ENCODE measurements at regions not wholly inside any gene's neighbourhood (a gene's known extent, or its start where the extent isn't known, plus 50 kb on each side); places are given as distances from the start of the nearest gene placed in this dataset.

DNA sequence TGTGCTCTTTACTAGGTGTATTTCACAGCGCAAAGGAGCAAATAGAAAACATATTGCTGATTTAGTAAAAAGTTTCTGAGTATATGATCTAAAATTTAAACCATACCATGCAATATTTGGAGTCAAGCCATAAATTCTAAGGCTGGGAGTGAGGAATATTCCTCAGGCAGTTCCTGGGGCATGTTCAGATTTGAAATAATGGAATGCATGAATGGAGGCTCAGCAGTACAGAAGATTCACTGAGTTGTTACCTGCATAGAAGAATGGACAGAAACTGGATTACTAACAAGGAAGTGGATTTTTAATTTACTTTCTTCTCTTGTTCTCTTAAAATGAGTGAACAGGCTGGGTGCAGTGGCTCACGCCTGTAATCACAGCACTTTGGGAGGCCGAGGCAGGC, 441.0 kb upstream of the MAP2 start:
- whole genome bisulfite sequencing (ENCODE audit: insufficient coverage), result 100% methylated on average over 2 of the region's 3 CpGs
- no peaks in the 10 kb centered on the region for H3K36me3 ChIP-seq (replicated peaks in 1 of 2; ENCODE audit: control extremely low read depth in 1 of 2, control insufficient read depth in 1 of 2, extremely low read depth in 1 of 2, insufficient read depth in 2 of 2, low read length in 1 of 2)
- no peaks in the 10 kb centered on the region for H3K27me3 Mint-ChIP-seq
- H3K4me1 Mint-ChIP-seq, result no peaks in the 10 kb centered on the region
- no peak overlapping the region for H3K27ac Mint-ChIP-seq
- no peaks in the 10 kb centered on the region for H3K4me1 ChIP-seq (ENCODE audit: control insufficient read depth in 2 of 2, insufficient read depth in 2 of 2, low read length in 2 of 2)
- no peak overlapping the region for H3K4me2 ChIP-seq (replicated peaks; ENCODE audit: low read depth, low read length, poor library complexity, severe bottlenecking)
- no peaks in the 10 kb centered on the region for H3K9me3 ChIP-seq (ENCODE audit: control extremely low read depth in 1 of 3, control insufficient read depth in 2 of 3, insufficient read depth in 1 of 3, low read length in 2 of 3)
- ATAC-seq (ENCODE audit: low read depth), result no peak
- ChIA-PET POLR2A (no interaction called here), CTCF (no interaction called here)
- no peak overlapping the region for H2AFZ ChIP-seq (ENCODE audit: insufficient read depth, low read depth, low read length, poor library complexity, severe bottlenecking)
- no peaks in the 10 kb centered on the region for H3K79me2 ChIP-seq (ENCODE audit: control insufficient read depth, insufficient read depth, low read length)
- no peak overlapping the region for H3K27ac ChIP-seq (ENCODE audit: low read length in 2 of 2)
- no peak overlapping the region for H3K4me3 ChIP-seq (ENCODE audit: control extremely low read depth in 1 of 5, extremely low read depth in 1 of 5, insufficient read depth in 1 of 5, low read depth in 2 of 5, low read length in 4 of 5)
- no peak overlapping the region for H3K4me3 Mint-ChIP-seq
- H3K27me3 ChIP-seq (replicated peaks in 1 of 4; ENCODE audit: control extremely low read depth in 1 of 4, control insufficient read depth in 3 of 4, insufficient read depth in 4 of 4, low read length in 3 of 4), result no peaks in the 10 kb centered on the region
- TF ChIP-seq, protein P1, sequence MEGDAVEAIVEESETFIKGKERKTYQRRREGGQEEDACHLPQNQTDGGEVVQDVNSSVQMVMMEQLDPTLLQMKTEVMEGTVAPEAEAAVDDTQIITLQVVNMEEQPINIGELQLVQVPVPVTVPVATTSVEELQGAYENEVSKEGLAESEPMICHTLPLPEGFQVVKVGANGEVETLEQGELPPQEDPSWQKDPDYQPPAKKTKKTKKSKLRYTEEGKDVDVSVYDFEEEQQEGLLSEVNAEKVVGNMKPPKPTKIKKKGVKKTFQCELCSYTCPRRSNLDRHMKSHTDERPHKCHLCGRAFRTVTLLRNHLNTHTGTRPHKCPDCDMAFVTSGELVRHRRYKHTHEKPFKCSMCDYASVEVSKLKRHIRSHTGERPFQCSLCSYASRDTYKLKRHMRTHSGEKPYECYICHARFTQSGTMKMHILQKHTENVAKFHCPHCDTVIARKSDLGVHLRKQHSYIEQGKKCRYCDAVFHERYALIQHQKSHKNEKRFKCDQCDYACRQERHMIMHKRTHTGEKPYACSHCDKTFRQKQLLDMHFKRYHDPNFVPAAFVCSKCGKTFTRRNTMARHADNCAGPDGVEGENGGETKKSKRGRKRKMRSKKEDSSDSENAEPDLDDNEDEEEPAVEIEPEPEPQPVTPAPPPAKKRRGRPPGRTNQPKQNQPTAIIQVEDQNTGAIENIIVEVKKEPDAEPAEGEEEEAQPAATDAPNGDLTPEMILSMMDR (IDR thresholded peaks at IDR 0.05), result no peak
- TF ChIP-seq EZH2 (IDR thresholded peaks at IDR 0.05; ENCODE audit: borderline replicate concordance, insufficient read depth, low read depth, low read length, poor library complexity, severe bottlenecking), result no peak
- intact Hi-C loops (cut with micrococcal nuclease), result no loop called here
- no peak overlapping the region for H3K9ac ChIP-seq (ENCODE audit: low read length)
- no peak for DNase-seq
- no peaks in the 10 kb centered on the region for H4K20me1 ChIP-seq (ENCODE audit: control insufficient read depth, insufficient read depth, low read length, poor library complexity, severe bottlenecking)
- no peaks in the 10 kb centered on the region for H3K9me3 Mint-ChIP-seq (ENCODE audit: insufficient read depth)

DNA sequence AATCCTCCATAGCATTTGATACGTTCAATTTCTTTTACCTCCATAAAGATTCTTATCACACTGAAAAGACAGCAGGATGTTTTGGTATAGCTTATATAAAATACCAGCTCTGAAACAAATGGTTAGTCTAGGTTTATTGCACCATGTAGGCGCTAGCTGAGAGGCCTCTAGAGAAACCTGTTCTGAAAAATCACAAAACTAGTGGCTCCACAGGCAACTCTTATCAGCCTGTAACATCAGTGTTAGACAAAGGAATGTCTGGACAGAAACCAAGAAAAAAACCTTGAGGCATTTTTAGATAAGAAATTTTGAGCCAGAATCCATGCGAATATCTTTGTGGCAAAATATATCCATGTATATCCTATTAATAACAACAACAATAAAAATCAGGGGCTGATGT, 440.4 kb upstream of the MAP2 start:
- no peak overlapping the region for H3K4me2 ChIP-seq (replicated peaks; ENCODE audit: low read depth, low read length, poor library complexity, severe bottlenecking)
- WGBS (ENCODE audit: insufficient coverage), result no CpG with 5 or more reads among the region's 3 CpGs
- H3K9ac ChIP-seq (ENCODE audit: low read length), result no peak overlapping the region
- no peaks in the 10 kb centered on the region for H3K27me3 Mint-ChIP-seq
- ATAC-seq (ENCODE audit: low read depth) (no peak), DNase-seq (no peak)
- H3K27ac Mint-ChIP-seq, result no peak overlapping the region
- no peak overlapping the region for H3K4me3 Mint-ChIP-seq
- no peaks in the 10 kb centered on the region for H3K27me3 ChIP-seq (replicated peaks in 1 of 4; ENCODE audit: control extremely low read depth in 1 of 4, control insufficient read depth in 3 of 4, insufficient read depth in 4 of 4, low read length in 3 of 4)
- intact Hi-C loops (cut with micrococcal nuclease), result no loop called here
- no peaks in the 10 kb centered on the region for H3K36me3 ChIP-seq (replicated peaks in 1 of 2; ENCODE audit: control extremely low read depth in 1 of 2, control insufficient read depth in 1 of 2, extremely low read depth in 1 of 2, insufficient read depth in 2 of 2, low read length in 1 of 2)
- no peak for TF ChIP-seq EZH2 (IDR thresholded peaks at IDR 0.05; ENCODE audit: borderline replicate concordance, insufficient read depth, low read depth, low read length, poor library complexity, severe bottlenecking)
- TF ChIP-seq, protein P1 (IDR thresholded peaks at IDR 0.05), result no peak
- H3K4me3 ChIP-seq (ENCODE audit: control extremely low read depth in 1 of 5, extremely low read depth in 1 of 5, insufficient read depth in 1 of 5, low read depth in 2 of 5, low read length in 4 of 5), result no peak overlapping the region
- ChIA-PET CTCF (no interaction called here), POLR2A (no interaction called here)
- no peak overlapping the region for H3K27ac ChIP-seq (ENCODE audit: low read length in 2 of 2)
- no peak overlapping the region for H2AFZ ChIP-seq (ENCODE audit: insufficient read depth, low read depth, low read length, poor library complexity, severe bottlenecking)
- no peaks in the 10 kb centered on the region for H3K4me1 Mint-ChIP-seq
- H3K9me3 ChIP-seq (ENCODE audit: control extremely low read depth in 1 of 3, control insufficient read depth in 2 of 3, insufficient read depth in 1 of 3, low read length in 2 of 3), result no peaks in the 10 kb centered on the region
- H3K4me1 ChIP-seq (ENCODE audit: control insufficient read depth in 2 of 2, insufficient read depth in 2 of 2, low read length in 2 of 2), result no peaks in the 10 kb centered on the region
- no peaks in the 10 kb centered on the region for H4K20me1 ChIP-seq (ENCODE audit: control insufficient read depth, insufficient read depth, low read length, poor library complexity, severe bottlenecking)
- no peaks in the 10 kb centered on the region for H3K9me3 Mint-ChIP-seq (ENCODE audit: insufficient read depth)
- no peaks in the 10 kb centered on the region for H3K79me2 ChIP-seq (ENCODE audit: control insufficient read depth, insufficient read depth, low read length)
